ENCODE measurements at regions not wholly inside any gene's neighbourhood (a gene's known extent, or its start where the extent isn't known, plus 50 kb on each side); places are given as distances from the start of the nearest gene placed in this dataset.
"Not testable (repeated sequence)": the region's sequence is repeated elsewhere in the genome, so short reads cannot be mapped to it uniquely, and the experiment has no call there.

DNA sequence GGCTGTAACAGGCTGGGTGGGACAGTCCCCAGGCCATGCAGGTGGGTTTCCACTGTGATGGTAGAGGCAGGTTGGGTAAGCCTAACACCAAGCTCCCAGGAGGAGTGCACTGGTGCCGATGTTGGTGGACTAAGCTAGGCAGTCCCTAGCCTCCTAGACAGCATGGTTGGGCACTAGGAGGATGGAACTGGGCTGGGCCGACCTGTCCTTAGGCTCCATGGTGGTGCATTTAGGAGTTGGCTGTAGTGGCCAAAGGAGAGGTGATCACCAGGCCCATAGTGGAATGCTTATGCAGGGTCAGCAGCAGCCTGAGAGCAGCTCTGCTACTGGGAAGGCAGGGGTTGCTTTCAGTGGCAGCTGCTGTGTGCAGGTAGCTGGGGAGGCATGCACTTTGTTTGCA, 247.7 kb upstream of the CNTNAP2 start:
- no peaks in the 10 kb centered on the region for H3K9me3 ChIP-seq (ENCODE audit: control insufficient read depth, low read length)
- H3K27me3 ChIP-seq (ENCODE audit: control insufficient read depth, insufficient read depth), result no peaks in the 10 kb centered on the region
- intact Hi-C loops (cut with DNase I), result no loop called here
- H3K27ac ChIP-seq (ENCODE audit: low read length), result no peak overlapping the region
- WGBS, result 86% methylated on average over 2 of the region's 2 CpGs
- no peaks in the 10 kb centered on the region for H3K4me1 ChIP-seq (ENCODE audit: control insufficient read depth, insufficient read depth, low read length)
- ATAC-seq (no peak), DNase-seq (no peak)
- no peak overlapping the region for H3K4me3 ChIP-seq (ENCODE audit: low read length)

- Histone ChIP-seq H3K4me3 (ENCODE audit: low read length) (no peak overlapping the region), H3K4me1 (ENCODE audit: control insufficient read depth, insufficient read depth, low read length) (no peaks in the 10 kb centered on the region), H3K27ac (ENCODE audit: low read length) (no peak overlapping the region), H3K27me3 (ENCODE audit: control insufficient read depth, insufficient read depth) (no peaks in the 10 kb centered on the region), H3K9me3 (ENCODE audit: control insufficient read depth, low read length) (no peaks in the 10 kb centered on the region)
- DNase-seq, result no peak
- 73% methylated on average over 5 of the region's 5 CpGs for WGBS
- intact Hi-C loops (cut with DNase I), result no loop called here
- no peak for ATAC-seq
These were observed 254.4 kb upstream of the CNTNAP2 start for GRCh38 chr7:145862212-145862611.

GRCh38 chr7:145860809-145861208, 255.8 kb upstream of the CNTNAP2 start:
- Histone ChIP-seq H3K27ac (ENCODE audit: low read length) (no peak overlapping the region), H3K9me3 (ENCODE audit: control insufficient read depth, low read length) (no peaks in the 10 kb centered on the region), H3K27me3 (ENCODE audit: control insufficient read depth, insufficient read depth) (no peaks in the 10 kb centered on the region), H3K4me3 (ENCODE audit: low read length) (no peak overlapping the region), H3K4me1 (ENCODE audit: control insufficient read depth, insufficient read depth, low read length) (no peaks in the 10 kb centered on the region)
- intact Hi-C loops (cut with DNase I), result no loop called here
- no peak for ATAC-seq
- DNase-seq, result no peak
- WGBS, result 71% methylated on average over 1 of the region's 1 CpG

DNA sequence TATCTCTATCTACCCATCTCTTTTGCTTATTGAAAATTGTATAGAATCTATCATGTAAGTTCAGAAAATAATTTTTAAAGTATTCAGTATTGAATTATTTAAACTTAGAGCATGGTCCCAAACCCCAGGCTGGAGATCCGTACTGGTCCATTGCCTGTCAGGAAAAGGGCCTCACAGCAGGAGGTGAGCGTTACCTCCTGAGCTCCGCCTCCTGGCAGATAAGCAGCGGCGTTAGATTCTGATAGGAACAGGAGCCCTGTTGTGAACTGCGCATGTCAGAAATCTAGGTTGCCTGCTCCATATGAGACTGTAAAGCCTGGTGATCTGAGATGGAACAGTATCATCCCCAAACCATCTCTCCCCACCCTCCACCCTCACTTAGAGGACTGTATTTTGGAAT, 266.0 kb upstream of the CNTNAP2 start:
- no peak overlapping the region for H3K27ac ChIP-seq (ENCODE audit: low read length)
- no peaks in the 10 kb centered on the region for H3K9me3 ChIP-seq (ENCODE audit: control insufficient read depth, low read length)
- intact Hi-C loops (cut with DNase I), result no loop called here
- H3K27me3 ChIP-seq (ENCODE audit: control insufficient read depth, insufficient read depth), result no peaks in the 10 kb centered on the region
- no peak for ATAC-seq
- no peak overlapping the region for H3K4me3 ChIP-seq (ENCODE audit: low read length)
- 64% methylated on average over 6 of the region's 6 CpGs for WGBS
- DNase-seq, result no peak
- no peaks in the 10 kb centered on the region for H3K4me1 ChIP-seq (ENCODE audit: control insufficient read depth, insufficient read depth, low read length)

- no peaks in the 10 kb centered on the region for H3K27me3 ChIP-seq (ENCODE audit: control insufficient read depth, insufficient read depth)
- DNase-seq (peak in 1 of 3 donors; percentile 50), ATAC-seq (no peak)
- H3K4me1 ChIP-seq (ENCODE audit: control insufficient read depth, insufficient read depth, low read length), result no peaks in the 10 kb centered on the region
- WGBS, result 52% methylated on average over 1 of the region's 1 CpG
- H3K27ac ChIP-seq (ENCODE audit: low read length), result no peak overlapping the region
- H3K4me3 ChIP-seq (ENCODE audit: low read length), result no peak overlapping the region
- no peaks in the 10 kb centered on the region for H3K9me3 ChIP-seq (ENCODE audit: control insufficient read depth, low read length)
- intact Hi-C loops (cut with DNase I), result no loop called here
These were observed 267.9 kb upstream of the CNTNAP2 start for GRCh38 chr7:145848691-145849090.

GRCh38 chr7:145845345-145845744, 271.3 kb upstream of the CNTNAP2 start:
- ATAC-seq (no peak), DNase-seq (no peak)
- intact Hi-C loops (cut with DNase I), result no loop called here
- no peaks in the 10 kb centered on the region for H3K9me3 ChIP-seq (ENCODE audit: control insufficient read depth, low read length)
- H3K27ac ChIP-seq (ENCODE audit: low read length), result no peak overlapping the region
- H3K4me1 ChIP-seq (ENCODE audit: control insufficient read depth, insufficient read depth, low read length), result no peaks in the 10 kb centered on the region
- no peaks in the 10 kb centered on the region for H3K27me3 ChIP-seq (ENCODE audit: control insufficient read depth, insufficient read depth)
- no peak overlapping the region for H3K4me3 ChIP-seq (ENCODE audit: low read length)
- WGBS, result 54% methylated on average over 6 of the region's 6 CpGs

GRCh38 chr7:145839814-145840213, 276.8 kb upstream of the CNTNAP2 start:
- DNase-seq (no peak), ATAC-seq (no peak)
- intact Hi-C loops (cut with DNase I), result no loop called here
- Histone ChIP-seq H3K9me3 (ENCODE audit: control insufficient read depth, low read length) (no peaks in the 10 kb centered on the region), H3K27ac (ENCODE audit: low read length) (no peak overlapping the region), H3K4me1 (ENCODE audit: control insufficient read depth, insufficient read depth, low read length) (no peaks in the 10 kb centered on the region), H3K27me3 (ENCODE audit: control insufficient read depth, insufficient read depth) (no peaks in the 10 kb centered on the region), H3K4me3 (ENCODE audit: low read length) (no peak overlapping the region)
- WGBS, result 78% methylated on average over 1 of the region's 1 CpG

GRCh38 chr7:145831616-145832206, 284.9 kb upstream of the CNTNAP2 start:
- ATAC-seq (no peak), DNase-seq (no peak)
- intact Hi-C loops (cut with DNase I), result no loop called here

GRCh38 chr7:145817687-145818086, 298.9 kb upstream of the CNTNAP2 start:
- no peak overlapping the region for H3K4me3 ChIP-seq (ENCODE audit: low read length)
- WGBS, result 81% methylated on average over 8 of the region's 8 CpGs
- no peaks in the 10 kb centered on the region for H3K27me3 ChIP-seq (ENCODE audit: control insufficient read depth, insufficient read depth)
- H3K4me1 ChIP-seq (ENCODE audit: control insufficient read depth, insufficient read depth, low read length), result no peaks in the 10 kb centered on the region
- intact Hi-C loops (cut with DNase I), result no loop called here
- no peak for ATAC-seq
- H3K27ac ChIP-seq (ENCODE audit: low read length), result no peak overlapping the region
- no peaks in the 10 kb centered on the region for H3K9me3 ChIP-seq (ENCODE audit: control insufficient read depth, low read length)
- DNase-seq, result no peak

More at GRCh38 chr7:145831616-145832206, 284.9 kb upstream of the CNTNAP2 start:
- Histone ChIP-seq H3K27me3 (ENCODE audit: control insufficient read depth, insufficient read depth) (no peaks in the 10 kb centered on the region), H3K4me3 (ENCODE audit: low read length) (no peak overlapping the region), H3K4me1 (ENCODE audit: control insufficient read depth, insufficient read depth, low read length) (no peaks in the 10 kb centered on the region), H3K9me3 (ENCODE audit: control insufficient read depth, low read length) (no peaks in the 10 kb centered on the region), H3K27ac (ENCODE audit: low read length) (no peak overlapping the region)
- WGBS, result 79% methylated on average over 4 of the region's 4 CpGs

DNA sequence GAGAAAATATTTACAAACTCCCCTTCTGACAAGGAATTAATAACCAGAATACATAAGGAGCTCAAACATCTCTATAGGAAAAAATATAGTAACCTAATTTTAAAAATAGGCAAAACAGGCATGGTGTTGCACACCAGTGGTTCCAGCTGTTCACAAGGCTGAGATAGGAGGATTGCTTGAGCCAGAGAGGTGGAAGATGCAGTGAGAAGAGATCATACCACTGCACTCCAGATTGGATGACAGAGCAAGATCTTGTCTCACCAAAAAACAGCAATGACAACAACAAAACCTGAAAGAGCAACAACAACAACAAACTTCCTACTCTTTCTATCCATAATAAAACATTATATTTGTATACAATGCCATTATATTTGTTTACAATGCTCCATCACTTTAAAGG, 304.4 kb upstream of the CNTNAP2 start:
- ATAC-seq (no peak), DNase-seq (no peak)
- H3K4me3 ChIP-seq (ENCODE audit: low read length), result no peak overlapping the region
- H3K9me3 ChIP-seq (ENCODE audit: control insufficient read depth, low read length), result no peaks in the 10 kb centered on the region
- H3K27ac ChIP-seq (ENCODE audit: low read length), result no peak overlapping the region
- no peaks in the 10 kb centered on the region for H3K27me3 ChIP-seq (ENCODE audit: control insufficient read depth, insufficient read depth)
- no peaks in the 10 kb centered on the region for H3K4me1 ChIP-seq (ENCODE audit: control insufficient read depth, insufficient read depth, low read length)
- intact Hi-C loops (cut with DNase I), result no loop called here

- H3K4me1 ChIP-seq (ENCODE audit: control insufficient read depth, insufficient read depth, low read length); ATAC-seq; DNase-seq; H3K9me3 ChIP-seq (ENCODE audit: control insufficient read depth, low read length); H3K27ac ChIP-seq (ENCODE audit: low read length); H3K4me3 ChIP-seq (ENCODE audit: low read length); intact Hi-C loops (cut with DNase I); H3K27me3 ChIP-seq (ENCODE audit: control insufficient read depth, insufficient read depth): not testable (repeated sequence)
- WGBS, result 75% methylated on average over 3 of the region's 3 CpGs
These were observed 311.1 kb upstream of the CNTNAP2 start for GRCh38 chr7:145805496-145805895.

- no peak for DNase-seq
- Histone ChIP-seq H3K27me3 (ENCODE audit: control insufficient read depth, insufficient read depth) (no peaks in the 10 kb centered on the region), H3K4me1 (ENCODE audit: control insufficient read depth, insufficient read depth, low read length) (no peaks in the 10 kb centered on the region), H3K4me3 (ENCODE audit: low read length) (no peak overlapping the region), H3K9me3 (ENCODE audit: control insufficient read depth, low read length) (no peaks in the 10 kb centered on the region), H3K27ac (ENCODE audit: low read length) (no peak overlapping the region)
- intact Hi-C loops (cut with DNase I), result no loop called here
- WGBS, result 56% methylated on average over 2 of the region's 2 CpGs
- ATAC-seq, result no peak
These were observed 319.1 kb upstream of the CNTNAP2 start for GRCh38 chr7:145797507-145797906.
